ENCODE measurements at regions not wholly inside any gene's neighbourhood (a gene's known extent, or its start where the extent isn't known, plus 50 kb on each side); places are given as distances from the start of the nearest gene placed in this dataset.

GRCh38 chr4:171601091-171601490 lies 212.1 kb upstream of the GALNTL6 start:
- TF ChIP-seq POLR2A (IDR thresholded peaks at IDR 0.05; ENCODE audit: low read depth, low read length): no peak
- TF ChIP-seq POLR2AphosphoS5 (IDR thresholded peaks at IDR 0.05; ENCODE audit: low read depth, low read length): no peak
- TF ChIP-seq TAF1 (IDR thresholded peaks at IDR 0.05; ENCODE audit: borderline replicate concordance, low read depth, low read length): no peak
